ENCODE measurements at regions not wholly inside any gene's neighbourhood (a gene's known extent, or its start where the extent isn't known, plus 50 kb on each side); places are given as distances from the start of the nearest gene placed in this dataset.

GRCh38 chr13:111623743-111624505, 303.5 kb downstream of the TEX29 start:
- Histone ChIP-seq H3K79me2 (ENCODE audit: control insufficient read depth, low read length) (no peaks in the 10 kb centered on the region), H3K4me2 (ENCODE audit: low read length) (no peak overlapping the region), H3K4me1 (ENCODE audit: control insufficient read depth, low read length) (no peaks in the 10 kb centered on the region), H4K20me1 (ENCODE audit: control insufficient read depth, insufficient read depth, low read depth, low read length) (no peaks in the 10 kb centered on the region), H3K36me3 (ENCODE audit: control insufficient read depth, low read length) (no peaks in the 10 kb centered on the region), H3K4me3 (ENCODE audit: low read length) (no peak overlapping the region), H3K9me2 (replicated peaks; ENCODE audit: control insufficient read depth, low read length) (no peaks in the 10 kb centered on the region), H3K27me3 (ENCODE audit: control insufficient read depth, low read length) (no peaks in the 10 kb centered on the region), H3K27ac (ENCODE audit: low read depth, low read length) (no peak overlapping the region), H3K9me3 (ENCODE audit: control insufficient read depth, insufficient read depth, low read length) (no peaks in the 10 kb centered on the region), H3F3A (ENCODE audit: control insufficient read depth, insufficient read depth) (no peaks in the 10 kb centered on the region)
- TF ChIP-seq CTCF (IDR thresholded peaks at IDR 0.05; ENCODE audit: low read depth, low read length, poor library complexity, severe bottlenecking) (no peak), EZH2phosphoT487 (IDR thresholded peaks at IDR 0.05; ENCODE audit: borderline replicate concordance, low read length) (no peak)

- no peaks in the 10 kb centered on the region for H4K20me1 ChIP-seq (ENCODE audit: control insufficient read depth, insufficient read depth, low read depth, low read length)
- no peaks in the 10 kb centered on the region for H3K9me2 ChIP-seq (replicated peaks; ENCODE audit: control insufficient read depth, low read length)
- no peaks in the 10 kb centered on the region for H3K36me3 ChIP-seq (ENCODE audit: control insufficient read depth, low read length)
- H3K27ac ChIP-seq (ENCODE audit: low read depth, low read length), result no peak overlapping the region
- H3K4me2 ChIP-seq (ENCODE audit: low read length), result no peak overlapping the region
- no peaks in the 10 kb centered on the region for H3K4me1 ChIP-seq (ENCODE audit: control insufficient read depth, low read length)
- no peaks in the 10 kb centered on the region for H3F3A ChIP-seq (ENCODE audit: control insufficient read depth, insufficient read depth)
- H3K4me3 ChIP-seq (ENCODE audit: low read length), result no peak overlapping the region
- H3K79me2 ChIP-seq (ENCODE audit: control insufficient read depth, low read length), result no peaks in the 10 kb centered on the region
- no peaks in the 10 kb centered on the region for H3K27me3 ChIP-seq (ENCODE audit: control insufficient read depth, low read length)
- no peaks in the 10 kb centered on the region for H3K9me3 ChIP-seq (ENCODE audit: control insufficient read depth, insufficient read depth, low read length)
- no peak for TF ChIP-seq CTCF (IDR thresholded peaks at IDR 0.05; ENCODE audit: low read depth, low read length, poor library complexity, severe bottlenecking)
Observed at GRCh38 chr13:111625526-111626315, 305.3 kb downstream of the TEX29 start.

- Histone ChIP-seq H3K9me3 (ENCODE audit: control insufficient read depth, insufficient read depth, low read length) (no peaks in the 10 kb centered on the region), H4K20me1 (ENCODE audit: control insufficient read depth, insufficient read depth, low read depth, low read length) (no peaks in the 10 kb centered on the region), H3K27ac (ENCODE audit: low read depth, low read length) (no peak overlapping the region), H3K79me2 (ENCODE audit: control insufficient read depth, low read length) (no peaks in the 10 kb centered on the region), H3K4me3 (ENCODE audit: low read length) (no peak overlapping the region), H3K27me3 (ENCODE audit: control insufficient read depth, low read length) (no peaks in the 10 kb centered on the region), H3F3A (ENCODE audit: control insufficient read depth, insufficient read depth) (no peaks in the 10 kb centered on the region), H3K4me1 (ENCODE audit: control insufficient read depth, low read length) (no peaks in the 10 kb centered on the region), H3K36me3 (ENCODE audit: control insufficient read depth, low read length) (no peaks in the 10 kb centered on the region), H3K4me2 (ENCODE audit: low read length) (no peak overlapping the region), H3K9me2 (replicated peaks; ENCODE audit: control insufficient read depth, low read length) (no peaks in the 10 kb centered on the region)
- TF ChIP-seq CTCF (IDR thresholded peaks at IDR 0.05; ENCODE audit: low read depth, low read length, poor library complexity, severe bottlenecking) (no peak), EZH2phosphoT487 (IDR thresholded peaks at IDR 0.05; ENCODE audit: borderline replicate concordance, low read length) (no peak)
Observed at GRCh38 chr13:111626371-111627305, 306.2 kb downstream of the TEX29 start.

All from DOHH2 (cell line).